HFFc6 (cell line): ENCODE measurements at regions not wholly inside any gene's neighbourhood (a gene's known extent, or its start where the extent isn't known, plus 50 kb on each side); places are given as distances from the start of the nearest gene placed in this dataset.

ENCODE experiments used
- DNase-seq: peaks from one replicate; pipeline ENCODE4 v3.0.0-alpha.2; 2018
- H3K27ac Mint-ChIP-seq: 2 replicates; pipeline ENCODE4 v1.8.0; 2020; ENCODE audit warnings: mild to moderate bottlenecking, mixed read lengths
- H3K27me3 Mint-ChIP-seq: 2 replicates; pipeline ENCODE4 v1.8.0; 2021; ENCODE audit warnings: mild to moderate bottlenecking, moderate library complexity, mixed read lengths; ENCODE audit not compliant: insufficient read depth
- H3K36me3 Mint-ChIP-seq: 2 replicates; pipeline ENCODE4 v1.8.0; 2021; ENCODE audit warnings: low read depth, mixed read lengths
- H3K4me1 Mint-ChIP-seq: 2 replicates; pipeline ENCODE4 v1.8.0; 2020; ENCODE audit warnings: low read depth, mixed read lengths
- H3K4me3 Mint-ChIP-seq: 2 replicates; pipeline ENCODE4 v1.8.0; 2020; ENCODE audit warnings: mild to moderate bottlenecking, moderate library complexity, mixed read lengths
- H3K9me3 Mint-ChIP-seq: 2 replicates; pipeline ENCODE4 v1.8.0; 2020; ENCODE audit warnings: mild to moderate bottlenecking, mixed read lengths
- TF ChIP-seq, protein P1 (sequence below): fragments of 200-600 bp; sonication (generic); IDR thresholded peaks from 2 replicates; pipeline ENCODE4 v1.5.0; 2021; ENCODE audit warnings: antibody characterized with exemption, mild to moderate bottlenecking

GRCh38 chr4:81606801-81607501, 135.2 kb upstream of the RASGEF1B start:
- Mint-ChIP-seq H3K4me3 (no peak overlapping the region), H3K4me1 (no peaks in the 10 kb centered on the region), H3K27ac (no peak overlapping the region), H3K36me3 (no peaks in the 10 kb centered on the region; the same call in 1 of the 2 replicates), H3K27me3 (no peaks in the 10 kb centered on the region), H3K9me3 (peaks cover 13% of the 10 kb centered on the region)
- no peak for DNase-seq
- TF ChIP-seq, protein P1, sequence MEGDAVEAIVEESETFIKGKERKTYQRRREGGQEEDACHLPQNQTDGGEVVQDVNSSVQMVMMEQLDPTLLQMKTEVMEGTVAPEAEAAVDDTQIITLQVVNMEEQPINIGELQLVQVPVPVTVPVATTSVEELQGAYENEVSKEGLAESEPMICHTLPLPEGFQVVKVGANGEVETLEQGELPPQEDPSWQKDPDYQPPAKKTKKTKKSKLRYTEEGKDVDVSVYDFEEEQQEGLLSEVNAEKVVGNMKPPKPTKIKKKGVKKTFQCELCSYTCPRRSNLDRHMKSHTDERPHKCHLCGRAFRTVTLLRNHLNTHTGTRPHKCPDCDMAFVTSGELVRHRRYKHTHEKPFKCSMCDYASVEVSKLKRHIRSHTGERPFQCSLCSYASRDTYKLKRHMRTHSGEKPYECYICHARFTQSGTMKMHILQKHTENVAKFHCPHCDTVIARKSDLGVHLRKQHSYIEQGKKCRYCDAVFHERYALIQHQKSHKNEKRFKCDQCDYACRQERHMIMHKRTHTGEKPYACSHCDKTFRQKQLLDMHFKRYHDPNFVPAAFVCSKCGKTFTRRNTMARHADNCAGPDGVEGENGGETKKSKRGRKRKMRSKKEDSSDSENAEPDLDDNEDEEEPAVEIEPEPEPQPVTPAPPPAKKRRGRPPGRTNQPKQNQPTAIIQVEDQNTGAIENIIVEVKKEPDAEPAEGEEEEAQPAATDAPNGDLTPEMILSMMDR, result no peak

GRCh38 chr4:81606166-81606565, 134.5 kb upstream of the RASGEF1B start:
- Mint-ChIP-seq H3K27ac (no peak overlapping the region), H3K4me3 (no peak overlapping the region), H3K36me3 (no peaks in the 10 kb centered on the region; the same call in 1 of the 2 replicates), H3K9me3 (peaks cover 17% of the 10 kb centered on the region), H3K4me1 (no peaks in the 10 kb centered on the region), H3K27me3 (no peaks in the 10 kb centered on the region)
- TF ChIP-seq, protein P1, result no peak
- no peak for DNase-seq

DNA sequence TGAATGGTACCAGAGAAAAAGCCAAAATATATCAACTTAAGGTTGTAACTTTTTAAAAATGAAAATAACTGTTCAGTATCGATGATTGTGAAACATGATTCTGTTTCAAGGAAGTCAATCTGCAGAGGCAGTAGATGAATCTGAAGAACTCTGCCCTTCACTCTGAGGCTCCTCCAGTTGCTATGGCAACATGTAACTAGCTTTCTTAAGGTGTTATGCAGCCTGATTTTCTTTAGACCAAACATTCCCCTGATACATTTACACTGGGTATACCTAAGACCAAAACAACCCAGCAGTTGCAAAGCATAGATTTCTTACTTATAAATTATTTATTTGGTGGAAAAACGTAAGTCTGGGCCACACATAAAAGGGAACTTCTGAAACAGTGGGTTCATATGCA, 133.6 kb upstream of the RASGEF1B start:
- Mint-ChIP-seq H3K4me1 (no peaks in the 10 kb centered on the region), H3K27ac (no peak overlapping the region), H3K36me3 (no peaks in the 10 kb centered on the region; the same call in 1 of the 2 replicates), H3K27me3 (no peaks in the 10 kb centered on the region), H3K4me3 (no peak overlapping the region), H3K9me3 (peaks cover 24% of the 10 kb centered on the region)
- DNase-seq, result no peak
- TF ChIP-seq, protein P1, result no peak

DNA sequence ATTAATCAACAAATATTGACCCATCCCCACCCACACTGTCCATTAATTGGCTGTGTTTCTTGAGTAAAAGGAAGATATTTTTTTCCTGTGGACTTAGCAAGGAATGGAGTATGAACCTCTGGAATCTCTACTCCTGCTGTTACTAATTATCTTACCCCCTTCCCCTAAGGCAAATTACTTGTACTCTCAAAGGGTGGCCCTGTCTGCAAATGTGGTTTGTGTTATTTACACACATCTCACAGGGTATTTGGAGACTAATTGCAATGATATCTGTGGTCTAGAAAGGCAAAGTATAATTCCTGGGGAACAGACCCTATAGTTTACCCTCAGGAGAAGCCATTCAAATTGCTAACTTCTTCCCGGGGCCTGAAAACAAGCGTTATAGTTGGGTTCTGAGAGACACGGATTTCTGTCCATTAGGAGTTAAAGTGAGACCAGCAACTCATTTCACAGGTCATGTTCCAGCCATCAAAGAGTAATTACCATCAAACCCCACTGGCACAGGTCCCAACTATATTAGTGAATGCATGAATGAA, 133.0 kb upstream of the RASGEF1B start:
- no peak overlapping the region for H3K27ac Mint-ChIP-seq
- H3K36me3 Mint-ChIP-seq, result no peaks in the 10 kb centered on the region; the same call in 1 of the 2 replicates
- TF ChIP-seq, protein P1, result no peak
- no peaks in the 10 kb centered on the region for H3K4me1 Mint-ChIP-seq
- H3K4me3 Mint-ChIP-seq, result no peak overlapping the region
- DNase-seq, result no peak
- H3K27me3 Mint-ChIP-seq, result no peaks in the 10 kb centered on the region
- peaks cover 27% of the 10 kb centered on the region for H3K9me3 Mint-ChIP-seq

- Mint-ChIP-seq H3K27ac (no peak overlapping the region), H3K4me1 (no peaks in the 10 kb centered on the region), H3K36me3 (no peaks in the 10 kb centered on the region; the same call in 1 of the 2 replicates), H3K9me3 (peaks cover 31% of the 10 kb centered on the region), H3K4me3 (no peak overlapping the region), H3K27me3 (no peaks in the 10 kb centered on the region)
- no peak for DNase-seq
- TF ChIP-seq, protein P1, result no peak
These were observed 131.1 kb upstream of the RASGEF1B start for GRCh38 chr4:81602854-81603253.
